ENCODE measurements at regions not wholly inside any gene's neighbourhood (a gene's known extent, or its start where the extent isn't known, plus 50 kb on each side); places are given as distances from the start of the nearest gene placed in this dataset.

DNA sequence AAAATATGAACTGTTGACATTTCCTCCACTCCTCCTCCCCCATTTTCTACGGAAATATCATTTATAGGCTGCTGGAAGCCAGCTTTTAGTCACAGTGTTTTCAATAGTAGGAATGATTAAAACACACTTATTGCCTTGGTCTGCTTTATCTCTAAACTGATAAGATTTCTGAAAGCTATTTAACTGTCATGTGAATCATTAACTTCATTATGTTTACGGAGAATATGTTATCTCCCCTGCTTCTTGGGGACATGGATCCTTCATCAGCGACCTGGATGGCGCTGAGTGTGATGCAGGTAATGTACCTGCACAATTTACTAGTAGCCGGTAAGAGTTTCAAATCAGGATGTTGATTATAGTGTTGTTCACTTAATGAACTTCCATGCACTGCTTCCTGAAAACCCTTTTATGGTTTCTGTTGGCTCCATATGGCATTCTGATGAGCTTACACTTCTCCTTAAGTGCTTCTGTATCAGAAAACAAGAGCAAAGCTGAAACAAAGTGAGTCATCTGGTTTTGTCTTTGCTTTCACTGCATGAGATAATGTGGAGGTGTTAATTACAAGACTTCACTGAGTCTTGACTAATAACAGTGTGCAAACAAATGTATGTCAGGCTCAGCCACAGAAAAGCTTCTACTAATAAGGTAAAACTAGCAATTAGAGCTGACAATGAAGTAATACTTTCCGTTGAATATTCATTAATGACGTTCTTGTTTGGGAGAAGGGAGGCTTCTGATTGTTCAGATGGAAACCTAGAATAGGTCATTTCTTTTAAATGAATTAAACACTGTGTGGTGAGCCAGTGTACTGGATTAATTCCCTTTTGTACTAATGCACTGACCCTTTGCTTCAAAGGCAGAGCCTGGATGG lies 162.4 kb upstream of the ZNF608 start (continued):
- TF ChIP-seq, protein P1, sequence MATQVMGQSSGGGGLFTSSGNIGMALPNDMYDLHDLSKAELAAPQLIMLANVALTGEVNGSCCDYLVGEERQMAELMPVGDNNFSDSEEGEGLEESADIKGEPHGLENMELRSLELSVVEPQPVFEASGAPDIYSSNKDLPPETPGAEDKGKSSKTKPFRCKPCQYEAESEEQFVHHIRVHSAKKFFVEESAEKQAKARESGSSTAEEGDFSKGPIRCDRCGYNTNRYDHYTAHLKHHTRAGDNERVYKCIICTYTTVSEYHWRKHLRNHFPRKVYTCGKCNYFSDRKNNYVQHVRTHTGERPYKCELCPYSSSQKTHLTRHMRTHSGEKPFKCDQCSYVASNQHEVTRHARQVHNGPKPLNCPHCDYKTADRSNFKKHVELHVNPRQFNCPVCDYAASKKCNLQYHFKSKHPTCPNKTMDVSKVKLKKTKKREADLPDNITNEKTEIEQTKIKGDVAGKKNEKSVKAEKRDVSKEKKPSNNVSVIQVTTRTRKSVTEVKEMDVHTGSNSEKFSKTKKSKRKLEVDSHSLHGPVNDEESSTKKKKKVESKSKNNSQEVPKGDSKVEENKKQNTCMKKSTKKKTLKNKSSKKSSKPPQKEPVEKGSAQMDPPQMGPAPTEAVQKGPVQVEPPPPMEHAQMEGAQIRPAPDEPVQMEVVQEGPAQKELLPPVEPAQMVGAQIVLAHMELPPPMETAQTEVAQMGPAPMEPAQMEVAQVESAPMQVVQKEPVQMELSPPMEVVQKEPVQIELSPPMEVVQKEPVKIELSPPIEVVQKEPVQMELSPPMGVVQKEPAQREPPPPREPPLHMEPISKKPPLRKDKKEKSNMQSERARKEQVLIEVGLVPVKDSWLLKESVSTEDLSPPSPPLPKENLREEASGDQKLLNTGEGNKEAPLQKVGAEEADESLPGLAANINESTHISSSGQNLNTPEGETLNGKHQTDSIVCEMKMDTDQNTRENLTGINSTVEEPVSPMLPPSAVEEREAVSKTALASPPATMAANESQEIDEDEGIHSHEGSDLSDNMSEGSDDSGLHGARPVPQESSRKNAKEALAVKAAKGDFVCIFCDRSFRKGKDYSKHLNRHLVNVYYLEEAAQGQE (IDR thresholded peaks at IDR 0.05; ENCODE audit: low read depth, low read length) = no peak
- TF ChIP-seq RAD21 (IDR thresholded peaks at IDR 0.05; ENCODE audit: insufficient read depth, low read depth, low read length) (peak; percentile 20; the same call in 1 of the 2 replicates), CHD1 (IDR thresholded peaks at IDR 0.05; ENCODE audit: low read depth, low read length) (no peak), PML (IDR thresholded peaks at IDR 0.05; ENCODE audit: low read length) (peak; percentile 54; the same call in 1 of the 2 replicates), ZZZ3 (IDR thresholded peaks at IDR 0.05; ENCODE audit: control insufficient read depth, insufficient read length, low read depth) (no peak), GABPA (IDR thresholded peaks at IDR 0.05; ENCODE audit: low read depth) (0 out of 2 replicates have a peak, but pooled peaks have one; percentile 39), TARDBP (IDR thresholded peaks at IDR 0.05; ENCODE audit: borderline replicate concordance) (no peak), CHD4 (IDR thresholded peaks at IDR 0.05) (no peak), ZBED1 (IDR thresholded peaks at IDR 0.05; ENCODE audit: borderline replicate concordance) (peak; percentile 72; the same call in 1 of the 2 replicates), IRF4 (IDR thresholded peaks at IDR 0.05; ENCODE audit: low read depth, low read length) (peak; percentile 52), SREBF1 (IDR thresholded peaks at IDR 0.05; ENCODE audit: low read length) (no peak), ZNF622 (IDR thresholded peaks at IDR 0.05) (no peak), MTA2 (IDR thresholded peaks at IDR 0.05; ENCODE audit: low read depth) (peak; percentile 100), BACH1 (IDR thresholded peaks at IDR 0.05; ENCODE audit: borderline replicate concordance) (peak; percentile 95), YY1 (IDR thresholded peaks at IDR 0.05; ENCODE audit: low read depth, low read length) (no peak), SRF (IDR thresholded peaks at IDR 0.05; ENCODE audit: low read depth in 2 of 2, low read length in 2 of 2) (no peak), IKZF2 (IDR thresholded peaks at IDR 0.05) (peak; percentile 96 to 97)
- TF ChIP-seq, protein P2, sequence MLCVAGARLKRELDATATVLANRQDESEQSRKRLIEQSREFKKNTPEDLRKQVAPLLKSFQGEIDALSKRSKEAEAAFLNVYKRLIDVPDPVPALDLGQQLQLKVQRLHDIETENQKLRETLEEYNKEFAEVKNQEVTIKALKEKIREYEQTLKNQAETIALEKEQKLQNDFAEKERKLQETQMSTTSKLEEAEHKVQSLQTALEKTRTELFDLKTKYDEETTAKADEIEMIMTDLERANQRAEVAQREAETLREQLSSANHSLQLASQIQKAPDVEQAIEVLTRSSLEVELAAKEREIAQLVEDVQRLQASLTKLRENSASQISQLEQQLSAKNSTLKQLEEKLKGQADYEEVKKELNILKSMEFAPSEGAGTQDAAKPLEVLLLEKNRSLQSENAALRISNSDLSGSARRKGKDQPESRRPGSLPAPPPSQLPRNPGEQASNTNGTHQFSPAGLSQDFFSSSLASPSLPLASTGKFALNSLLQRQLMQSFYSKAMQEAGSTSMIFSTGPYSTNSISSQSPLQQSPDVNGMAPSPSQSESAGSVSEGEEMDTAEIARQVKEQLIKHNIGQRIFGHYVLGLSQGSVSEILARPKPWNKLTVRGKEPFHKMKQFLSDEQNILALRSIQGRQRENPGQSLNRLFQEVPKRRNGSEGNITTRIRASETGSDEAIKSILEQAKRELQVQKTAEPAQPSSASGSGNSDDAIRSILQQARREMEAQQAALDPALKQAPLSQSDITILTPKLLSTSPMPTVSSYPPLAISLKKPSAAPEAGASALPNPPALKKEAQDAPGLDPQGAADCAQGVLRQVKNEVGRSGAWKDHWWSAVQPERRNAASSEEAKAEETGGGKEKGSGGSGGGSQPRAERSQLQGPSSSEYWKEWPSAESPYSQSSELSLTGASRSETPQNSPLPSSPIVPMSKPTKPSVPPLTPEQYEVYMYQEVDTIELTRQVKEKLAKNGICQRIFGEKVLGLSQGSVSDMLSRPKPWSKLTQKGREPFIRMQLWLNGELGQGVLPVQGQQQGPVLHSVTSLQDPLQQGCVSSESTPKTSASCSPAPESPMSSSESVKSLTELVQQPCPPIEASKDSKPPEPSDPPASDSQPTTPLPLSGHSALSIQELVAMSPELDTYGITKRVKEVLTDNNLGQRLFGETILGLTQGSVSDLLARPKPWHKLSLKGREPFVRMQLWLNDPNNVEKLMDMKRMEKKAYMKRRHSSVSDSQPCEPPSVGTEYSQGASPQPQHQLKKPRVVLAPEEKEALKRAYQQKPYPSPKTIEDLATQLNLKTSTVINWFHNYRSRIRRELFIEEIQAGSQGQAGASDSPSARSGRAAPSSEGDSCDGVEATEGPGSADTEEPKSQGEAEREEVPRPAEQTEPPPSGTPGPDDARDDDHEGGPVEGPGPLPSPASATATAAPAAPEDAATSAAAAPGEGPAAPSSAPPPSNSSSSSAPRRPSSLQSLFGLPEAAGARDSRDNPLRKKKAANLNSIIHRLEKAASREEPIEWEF (IDR thresholded peaks at IDR 0.05; ENCODE audit: insufficient replicate concordance, low read depth, low read length) = no peak
- TF ChIP-seq, protein P3, sequence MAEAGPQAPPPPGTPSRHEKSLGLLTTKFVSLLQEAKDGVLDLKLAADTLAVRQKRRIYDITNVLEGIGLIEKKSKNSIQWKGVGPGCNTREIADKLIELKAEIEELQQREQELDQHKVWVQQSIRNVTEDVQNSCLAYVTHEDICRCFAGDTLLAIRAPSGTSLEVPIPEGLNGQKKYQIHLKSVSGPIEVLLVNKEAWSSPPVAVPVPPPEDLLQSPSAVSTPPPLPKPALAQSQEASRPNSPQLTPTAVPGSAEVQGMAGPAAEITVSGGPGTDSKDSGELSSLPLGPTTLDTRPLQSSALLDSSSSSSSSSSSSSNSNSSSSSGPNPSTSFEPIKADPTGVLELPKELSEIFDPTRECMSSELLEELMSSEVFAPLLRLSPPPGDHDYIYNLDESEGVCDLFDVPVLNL (IDR thresholded peaks at IDR 0.05; ENCODE audit: low read depth, low read length) = no peak
- TF ChIP-seq, protein P4, sequence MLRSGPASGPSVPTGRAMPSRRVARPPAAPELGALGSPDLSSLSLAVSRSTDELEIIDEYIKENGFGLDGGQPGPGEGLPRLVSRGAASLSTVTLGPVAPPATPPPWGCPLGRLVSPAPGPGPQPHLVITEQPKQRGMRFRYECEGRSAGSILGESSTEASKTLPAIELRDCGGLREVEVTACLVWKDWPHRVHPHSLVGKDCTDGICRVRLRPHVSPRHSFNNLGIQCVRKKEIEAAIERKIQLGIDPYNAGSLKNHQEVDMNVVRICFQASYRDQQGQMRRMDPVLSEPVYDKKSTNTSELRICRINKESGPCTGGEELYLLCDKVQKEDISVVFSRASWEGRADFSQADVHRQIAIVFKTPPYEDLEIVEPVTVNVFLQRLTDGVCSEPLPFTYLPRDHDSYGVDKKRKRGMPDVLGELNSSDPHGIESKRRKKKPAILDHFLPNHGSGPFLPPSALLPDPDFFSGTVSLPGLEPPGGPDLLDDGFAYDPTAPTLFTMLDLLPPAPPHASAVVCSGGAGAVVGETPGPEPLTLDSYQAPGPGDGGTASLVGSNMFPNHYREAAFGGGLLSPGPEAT (IDR thresholded peaks at IDR 0.05; ENCODE audit: low read depth) = peak; percentile 92

All from GM12878 (cell line).